H9 (cell line): ENCODE measurements at regions not wholly inside any gene's neighbourhood (a gene's known extent, or its start where the extent isn't known, plus 50 kb on each side); places are given as distances from the start of the nearest gene placed in this dataset.

Experiments used
- DNase-seq: peaks from one replicate; pipeline ENCODE4 v3.0.0-alpha.2; 2017
- H2AFZ ChIP-seq: one replicate; pipeline ENCODE4 v1.6.1; 2013; ENCODE audit warnings: mild to moderate bottlenecking, low read length, control low read depth, moderate library complexity
- H2AK5ac ChIP-seq: 2 replicates; pipeline ENCODE4 v1.6.1; 2013; ENCODE audit warnings: low read length, control low read depth, mixed read lengths; ENCODE audit not compliant: insufficient read length
- H2BK120ac ChIP-seq: one replicate; pipeline ENCODE4 v1.6.1; 2013; ENCODE audit warnings: low read depth, mild to moderate bottlenecking, low read length, control low read depth, inconsistent platforms; ENCODE audit not compliant: poor library complexity, severe bottlenecking
- H2BK12ac ChIP-seq: 2 replicates; pipeline ENCODE4 v1.6.1; 2013; ENCODE audit warnings: low read length, control low read depth, mixed read lengths, low read depth; ENCODE audit not compliant: insufficient read length
- H2BK15ac ChIP-seq: 2 replicates; pipeline ENCODE4 v1.6.1; 2013; ENCODE audit warnings: low read depth, low read length, control low read depth
- H2BK20ac ChIP-seq: one replicate; pipeline ENCODE4 v1.6.1; 2013; ENCODE audit warnings: low read depth, mild to moderate bottlenecking, low read length, control low read depth, inconsistent platforms; ENCODE audit not compliant: poor library complexity, severe bottlenecking
- H2BK5ac ChIP-seq: 2 replicates; pipeline ENCODE4 v1.6.1; 2013; ENCODE audit warnings: low read length, control low read depth, mixed read lengths; ENCODE audit not compliant: insufficient read length
- H3K14ac ChIP-seq: 2 replicates; pipeline ENCODE4 v1.6.1; 2013; ENCODE audit warnings: low read length, control low read depth; ENCODE audit not compliant: insufficient read depth
- H3K18ac ChIP-seq: 2 replicates; pipeline ENCODE4 v1.6.1; 2013; ENCODE audit warnings: low read depth, mild to moderate bottlenecking, mixed read lengths, low read length, control low read depth; ENCODE audit not compliant: insufficient read length
- H3K23ac ChIP-seq: 2 replicates; pipeline ENCODE4 v1.6.1; 2013; ENCODE audit warnings: low read length, control low read depth, mixed read lengths, low read depth; ENCODE audit not compliant: insufficient read length
- H3K23me2 ChIP-seq: 2 replicates; pipeline ENCODE4 v1.6.1; 2013; ENCODE audit warnings: low read depth, mild to moderate bottlenecking, mixed read lengths, low read length, control low read depth; ENCODE audit not compliant: insufficient read length, poor library complexity, severe bottlenecking
- H3K27ac ChIP-seq: 2 replicates; pipeline ENCODE4 v1.5.1; 2013; ENCODE audit warnings: low read length, control low read depth, mixed read lengths, low read depth; ENCODE audit not compliant: insufficient read length
- H3K27me3 ChIP-seq: 2 replicates; pipeline ENCODE4 v1.6.1; 2013; ENCODE audit warnings: low read length, control low read depth, inconsistent platforms; ENCODE audit not compliant: insufficient read depth
- H3K4ac ChIP-seq: 2 replicates; pipeline ENCODE4 v1.6.1; 2013; ENCODE audit warnings: low read depth, mild to moderate bottlenecking, control low read depth, inconsistent platforms, low read length, moderate library complexity
- H3K4me1 ChIP-seq: 2 replicates; pipeline ENCODE4 v1.6.1; 2013; ENCODE audit warnings: low read length, control low read depth, inconsistent platforms; ENCODE audit not compliant: insufficient read depth
- H3K4me2 ChIP-seq: 2 replicates; pipeline ENCODE4 v1.6.1; 2013; ENCODE audit warnings: low read length, control low read depth, mixed read lengths; ENCODE audit not compliant: insufficient read length, insufficient read depth
- H3K56ac ChIP-seq: 2 replicates; pipeline ENCODE4 v1.6.1; 2013; ENCODE audit warnings: low read depth, mild to moderate bottlenecking, mixed read lengths, low read length, control low read depth; ENCODE audit not compliant: insufficient read length
- H3K79me1 ChIP-seq: 2 replicates; pipeline ENCODE4 v1.6.1; 2013; ENCODE audit warnings: low read depth, mild to moderate bottlenecking, moderate library complexity, low read length, control low read depth, inconsistent platforms; ENCODE audit not compliant: insufficient read depth, poor library complexity, severe bottlenecking
- H3K79me2 ChIP-seq: 2 replicates; pipeline ENCODE4 v1.6.1; 2013; ENCODE audit warnings: low read length, control low read depth, inconsistent platforms; ENCODE audit not compliant: insufficient read depth
- H3K9ac ChIP-seq: 2 replicates; pipeline ENCODE4 v1.6.1; 2013; ENCODE audit warnings: low read length, control low read depth, mixed read lengths; ENCODE audit not compliant: insufficient read length; ENCODE audit errors: extremely low read depth
- H3K9me3 ChIP-seq: one replicate; pipeline ENCODE4 v1.6.1; 2013; ENCODE audit warnings: low read depth, low read length, inconsistent platforms; ENCODE audit not compliant: control insufficient read depth
- H3T11ph ChIP-seq: one replicate; pipeline ENCODE4 v1.6.1; 2013; ENCODE audit warnings: mild to moderate bottlenecking, low read length, control low read depth, inconsistent platforms
- H4K20me1 ChIP-seq: one replicate; pipeline ENCODE4 v1.6.1; 2013; ENCODE audit not compliant: control insufficient read depth, insufficient read length, insufficient read depth
- H4K5ac ChIP-seq: 2 replicates; pipeline ENCODE4 v1.6.1; 2013; ENCODE audit warnings: low read depth, mild to moderate bottlenecking, mixed read lengths, low read length, control low read depth; ENCODE audit not compliant: insufficient read length
- H4K8ac ChIP-seq: replicated peaks from 2 replicates; pipeline ENCODE4 v1.6.1; 2013; ENCODE audit warnings: low read length, control low read depth, mixed read lengths, low read depth; ENCODE audit not compliant: insufficient read length
- H4K91ac ChIP-seq: 2 replicates; pipeline ENCODE4 v1.6.1; 2013; ENCODE audit warnings: low read depth, mild to moderate bottlenecking, moderate library complexity, mixed read lengths, low read length, control low read depth; ENCODE audit not compliant: insufficient read length
- H3K27ac Mint-ChIP-seq, 3 experiments: 2 replicates in 2 of 3; 3 replicates in 1 of 3; pipeline ENCODE4 v1.8.0; 2020 to 2021; ENCODE audit warnings: mixed read lengths in 3 of 3, mild to moderate bottlenecking in 1 of 3, moderate library complexity in 1 of 3
- H3K27me3 Mint-ChIP-seq: 2 replicates; pipeline ENCODE4 v1.8.0; 2021; ENCODE audit warnings: low read depth, mild to moderate bottlenecking, moderate library complexity, mixed read lengths
- H3K36me3 Mint-ChIP-seq, 3 experiments: 2 replicates in 2 of 3; 3 replicates in 1 of 3; pipeline ENCODE4 v1.8.0; 2020 to 2021; ENCODE audit warnings: low read depth in 3 of 3, mixed read lengths in 3 of 3; ENCODE audit not compliant: insufficient read depth in 1 of 3
- H3K4me1 Mint-ChIP-seq, 2 experiments: 2 replicates each; pipeline ENCODE4 v1.8.0; 2020; ENCODE audit warnings: mixed read lengths in 2 of 2
- H3K4me3 Mint-ChIP-seq, 2 experiments: 2 replicates in 1 of 2; 3 replicates in 1 of 2; pipeline ENCODE4 v1.8.0; 2020 to 2021; ENCODE audit warnings: mild to moderate bottlenecking in 2 of 2, mixed read lengths in 2 of 2, moderate library complexity in 1 of 2
- H3K9me3 Mint-ChIP-seq, 2 experiments: 2 replicates in 1 of 2; 3 replicates in 1 of 2; pipeline ENCODE4 v1.8.0; 2020; ENCODE audit warnings: mild to moderate bottlenecking in 2 of 2, mixed read lengths in 2 of 2, moderate library complexity in 1 of 2
- WGBS: extraction: QIAGEN DNeasy Blood & Tissue Kit; methylation state at CpG from one replicate; pipeline ENCODE4 v1.1.7; 2013; ENCODE audit warnings: missing lambda C conversion rate, low lambda C conversion rate, mixed read lengths; ENCODE audit not compliant: insufficient read length; ENCODE audit errors: extremely low coverage; 5-methylcytosine and 5-hydroxymethylcytosine counted together
- TF ChIP-seq, protein P1 (sequence below): fragments of 200-600 bp; sonication (generic); conservative IDR thresholded peaks from 3 replicates; pipeline ENCODE4 v1.8.0; 2021; ENCODE audit warnings: antibody characterized with exemption, mild to moderate bottlenecking

DNA sequence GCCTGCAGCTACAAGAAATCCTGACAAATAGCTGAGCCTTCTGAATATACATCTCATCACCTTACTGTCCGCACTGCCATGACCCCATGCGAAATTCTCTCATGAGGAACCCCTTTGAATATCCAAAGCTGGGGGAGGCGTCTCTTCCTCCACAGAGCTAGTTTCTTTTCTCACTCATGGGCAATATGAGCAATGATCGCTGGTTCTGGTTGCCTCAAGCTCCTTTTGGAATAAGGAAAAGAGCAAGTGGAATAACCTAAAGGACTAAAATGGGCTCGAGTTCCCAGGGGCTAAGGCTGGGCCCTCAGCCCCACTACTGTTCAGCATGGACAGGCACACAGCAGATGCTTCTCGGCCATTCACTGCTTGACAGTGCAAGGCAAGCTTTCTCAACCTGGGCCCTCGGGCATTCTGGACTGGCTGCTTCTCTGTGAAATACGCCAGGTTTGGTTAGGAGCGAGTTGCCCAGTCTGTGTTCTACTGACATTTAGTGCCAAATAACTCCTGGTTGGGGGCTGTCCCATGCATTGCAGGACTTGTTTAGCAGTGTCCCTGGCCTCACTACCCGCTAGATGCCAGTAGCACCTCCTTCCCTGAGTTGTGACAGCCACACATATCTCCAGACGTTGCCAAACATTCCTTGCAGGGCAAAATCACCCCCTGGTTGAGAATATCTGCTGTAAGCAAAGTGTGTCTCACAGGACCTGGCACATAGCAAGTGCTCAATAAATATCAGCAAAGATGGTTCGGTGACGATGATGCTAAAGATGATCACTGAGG is 156.8 kb downstream of the CEBPB start:
- Histone ChIP-seq H2BK15ac (no peak overlapping the region), H2BK120ac (no peak overlapping the region), H3K4ac (no peak overlapping the region), H4K20me1 (no peaks in the 10 kb centered on the region), H2AK5ac (no peak overlapping the region), H3K9ac (no peak overlapping the region), H3K23ac (no peak overlapping the region), H2BK20ac (no peak overlapping the region), H3K56ac (no peak overlapping the region), H3K18ac (no peak overlapping the region), H2BK5ac (no peak overlapping the region), H3K27me3 (no peaks in the 10 kb centered on the region), H4K5ac (no peak overlapping the region), H3K23me2 (no peaks in the 10 kb centered on the region), H3K79me2 (no peaks in the 10 kb centered on the region), H4K91ac (no peak overlapping the region), H3K9me3 (no peaks in the 10 kb centered on the region), H2BK12ac (no peak overlapping the region), H3T11ph (no peak overlapping the region), H3K27ac (no peak overlapping the region), H3K4me1 (no peaks in the 10 kb centered on the region; the same call in 1 of the 2 replicates), H4K8ac (no peak overlapping the region), H3K4me2 (no peak overlapping the region), H2AFZ (no peak overlapping the region), H3K14ac (no peak overlapping the region), H3K79me1 (no peaks in the 10 kb centered on the region)
- H3K4me1 Mint-ChIP-seq, result peaks cover 0 to 4% of the 10 kb centered on the region in 2 experiments; a peak in 1 of 4 replicates
- H3K9me3 Mint-ChIP-seq, result no peaks in the 10 kb centered on the region
- H3K27me3 Mint-ChIP-seq, result no peaks in the 10 kb centered on the region
- H3K36me3 Mint-ChIP-seq, result no peaks in the 10 kb centered on the region
- H3K4me3 Mint-ChIP-seq, result no peak overlapping the region
- no peak for DNase-seq
- no CpG with 5 or more reads among the region's 13 CpGs for WGBS
- TF ChIP-seq, protein P1, sequence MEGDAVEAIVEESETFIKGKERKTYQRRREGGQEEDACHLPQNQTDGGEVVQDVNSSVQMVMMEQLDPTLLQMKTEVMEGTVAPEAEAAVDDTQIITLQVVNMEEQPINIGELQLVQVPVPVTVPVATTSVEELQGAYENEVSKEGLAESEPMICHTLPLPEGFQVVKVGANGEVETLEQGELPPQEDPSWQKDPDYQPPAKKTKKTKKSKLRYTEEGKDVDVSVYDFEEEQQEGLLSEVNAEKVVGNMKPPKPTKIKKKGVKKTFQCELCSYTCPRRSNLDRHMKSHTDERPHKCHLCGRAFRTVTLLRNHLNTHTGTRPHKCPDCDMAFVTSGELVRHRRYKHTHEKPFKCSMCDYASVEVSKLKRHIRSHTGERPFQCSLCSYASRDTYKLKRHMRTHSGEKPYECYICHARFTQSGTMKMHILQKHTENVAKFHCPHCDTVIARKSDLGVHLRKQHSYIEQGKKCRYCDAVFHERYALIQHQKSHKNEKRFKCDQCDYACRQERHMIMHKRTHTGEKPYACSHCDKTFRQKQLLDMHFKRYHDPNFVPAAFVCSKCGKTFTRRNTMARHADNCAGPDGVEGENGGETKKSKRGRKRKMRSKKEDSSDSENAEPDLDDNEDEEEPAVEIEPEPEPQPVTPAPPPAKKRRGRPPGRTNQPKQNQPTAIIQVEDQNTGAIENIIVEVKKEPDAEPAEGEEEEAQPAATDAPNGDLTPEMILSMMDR, result no peak
- peak overlapping the region in 1 of 3 experiments; percentile 7; a peak in 1 of 7 replicates for H3K27ac Mint-ChIP-seq
